ENCODE measurements at regions not wholly inside any gene's neighbourhood (a gene's known extent, or its start where the extent isn't known, plus 50 kb on each side); places are given as distances from the start of the nearest gene placed in this dataset.

- in situ Hi-C loops (cut with MboI; ENCODE audit: low pct_unique_long_range_greater_than_20kb, low sequenced_read_pairs) = no loop called here
- peak; percentile 55 for DNase-seq
Observed at GRCh38 chr13:20351281-20352022, 119.3 kb upstream of the GJB6 start.

- in situ Hi-C loops (cut with MboI; ENCODE audit: low pct_unique_long_range_greater_than_20kb, low sequenced_read_pairs) = no loop called here
- DNase-seq = no peak
Observed at GRCh38 chr13:20350819-20351218, 118.7 kb upstream of the GJB6 start.

DNA sequence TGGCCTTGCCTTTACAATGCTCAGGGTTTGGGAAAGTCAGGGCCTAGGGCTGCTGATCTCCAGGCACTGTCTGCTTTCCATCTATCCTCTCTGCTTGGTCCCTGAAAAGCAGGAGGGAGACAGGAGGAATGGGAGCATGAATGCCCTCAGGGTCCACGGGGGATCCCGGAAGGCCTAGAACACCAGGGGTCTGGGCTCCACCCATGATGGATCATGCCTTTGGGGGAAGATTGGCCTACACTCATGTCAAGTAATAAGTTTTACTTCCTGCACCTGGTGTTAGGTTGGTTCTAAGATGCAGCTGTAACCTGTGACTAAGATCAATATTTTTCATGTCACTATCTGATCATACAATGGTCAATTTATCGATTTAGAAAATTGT, 118.3 kb upstream of the GJB6 start:
- in situ Hi-C loops (cut with MboI; ENCODE audit: low pct_unique_long_range_greater_than_20kb, low sequenced_read_pairs) = no loop called here
- no peak for DNase-seq

GRCh38 chr13:20349564-20350381, 117.7 kb upstream of the GJB6 start:
- in situ Hi-C loops (cut with MboI; ENCODE audit: low pct_unique_long_range_greater_than_20kb, low sequenced_read_pairs) = no loop called here

DNA sequence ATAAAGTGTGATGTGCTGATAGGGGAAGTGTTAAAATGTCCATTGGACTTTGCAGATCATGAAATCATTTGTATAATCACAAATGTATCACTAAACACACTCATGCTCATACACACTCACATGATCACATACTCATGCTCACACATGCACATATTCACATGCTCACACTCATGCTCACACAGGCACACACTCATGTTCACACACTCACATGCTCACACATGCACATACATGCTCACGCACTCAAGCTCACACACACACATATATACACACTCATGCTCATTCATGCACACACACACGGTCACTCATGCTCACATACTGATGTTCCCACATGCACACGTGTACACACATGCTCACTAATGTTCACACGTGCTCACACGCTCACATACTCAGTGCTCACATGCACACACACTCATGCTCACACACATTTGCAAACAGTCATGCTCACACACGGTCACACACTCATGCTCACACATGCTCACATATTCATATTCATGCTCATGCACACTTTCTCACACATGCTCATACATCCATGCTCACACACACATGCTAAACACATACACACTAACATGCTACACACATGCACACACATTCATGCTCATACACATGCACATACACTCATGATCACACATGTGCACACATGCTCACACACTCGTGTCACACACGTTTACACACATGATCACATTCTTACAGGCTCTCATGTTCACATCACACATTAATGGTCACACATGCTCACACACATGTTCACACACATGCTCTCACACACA, 116.7 kb upstream of the GJB6 start:
- no peak for DNase-seq
- in situ Hi-C loops (cut with MboI; ENCODE audit: low pct_unique_long_range_greater_than_20kb, low sequenced_read_pairs) = no loop called here

More at GRCh38 chr13:20349564-20350381, 117.7 kb upstream of the GJB6 start:
- DNase-seq = no peak

DNA sequence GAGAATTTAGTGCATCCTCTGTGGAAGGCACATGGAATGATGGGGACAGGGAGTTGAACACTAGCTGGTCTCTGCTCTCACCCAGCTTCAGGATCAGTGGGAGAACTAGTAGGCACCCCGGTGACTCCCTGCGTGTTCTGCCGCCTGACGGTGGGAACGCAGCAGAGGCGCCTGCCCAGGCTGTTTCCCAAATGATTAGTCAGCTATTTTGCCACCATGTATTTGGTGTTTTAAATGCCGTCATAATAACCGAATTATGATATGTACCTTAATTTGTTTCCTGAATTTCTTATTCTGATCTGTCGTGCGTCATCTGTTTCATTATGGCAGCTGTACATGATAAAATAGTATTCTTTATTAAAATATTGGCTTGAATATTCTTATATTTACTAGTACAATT, 115.9 kb upstream of the GJB6 start:
- no peak for DNase-seq
- in situ Hi-C loops (cut with MboI; ENCODE audit: low pct_unique_long_range_greater_than_20kb, low sequenced_read_pairs) = no loop called here

GRCh38 chr13:20344836-20345490, 112.8 kb upstream of the GJB6 start:
- in situ Hi-C loops (cut with MboI; ENCODE audit: low pct_unique_long_range_greater_than_20kb, low sequenced_read_pairs) = no loop called here

DNA sequence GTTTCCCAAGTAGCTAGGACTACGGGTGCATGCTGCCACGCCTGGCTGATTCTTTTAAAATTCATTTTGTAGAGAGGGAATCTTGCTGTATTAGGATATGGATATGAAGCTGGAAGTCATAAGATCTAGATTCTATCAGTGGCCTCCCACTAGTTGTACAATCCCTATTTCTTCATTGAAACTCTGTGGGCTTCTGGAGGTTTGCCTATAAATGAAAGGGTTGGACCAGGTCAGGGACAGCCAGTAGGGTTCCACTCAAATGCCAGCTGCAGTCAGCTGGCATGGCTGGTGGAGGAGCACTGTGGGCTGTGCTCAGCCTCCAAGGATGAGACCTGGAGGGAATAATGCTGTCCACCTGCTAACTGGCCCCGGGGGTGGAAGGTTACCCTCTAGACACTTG, 110.2 kb upstream of the GJB6 start:
- in situ Hi-C loops (cut with MboI; ENCODE audit: low pct_unique_long_range_greater_than_20kb, low sequenced_read_pairs) = no loop called here
- DNase-seq = no peak

More at GRCh38 chr13:20344836-20345490, 112.8 kb upstream of the GJB6 start:
- DNase-seq = no peak

DNA sequence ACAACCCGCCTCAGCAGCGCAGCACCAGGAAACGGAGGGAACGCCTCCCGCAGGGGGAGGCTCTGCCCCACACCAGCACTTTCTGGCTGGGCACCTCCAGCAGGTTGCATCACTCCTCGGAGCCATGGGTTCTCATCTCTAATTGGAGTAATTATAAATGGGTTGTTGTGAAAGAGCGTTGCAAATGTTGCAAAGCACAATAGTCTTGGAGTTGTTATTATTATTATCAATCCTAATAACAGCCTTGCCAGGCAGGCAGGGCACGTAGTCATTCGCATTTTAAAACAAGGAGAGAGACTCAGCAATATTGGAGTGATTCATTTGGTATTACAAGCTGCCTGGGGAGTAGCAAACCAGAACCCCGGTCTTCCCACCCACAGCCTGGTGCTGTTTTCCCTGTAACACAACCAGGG, 108.6 kb upstream of the GJB6 start:
- in situ Hi-C loops (cut with MboI; ENCODE audit: low pct_unique_long_range_greater_than_20kb, low sequenced_read_pairs) = no loop called here
- DNase-seq = no peak

DNA sequence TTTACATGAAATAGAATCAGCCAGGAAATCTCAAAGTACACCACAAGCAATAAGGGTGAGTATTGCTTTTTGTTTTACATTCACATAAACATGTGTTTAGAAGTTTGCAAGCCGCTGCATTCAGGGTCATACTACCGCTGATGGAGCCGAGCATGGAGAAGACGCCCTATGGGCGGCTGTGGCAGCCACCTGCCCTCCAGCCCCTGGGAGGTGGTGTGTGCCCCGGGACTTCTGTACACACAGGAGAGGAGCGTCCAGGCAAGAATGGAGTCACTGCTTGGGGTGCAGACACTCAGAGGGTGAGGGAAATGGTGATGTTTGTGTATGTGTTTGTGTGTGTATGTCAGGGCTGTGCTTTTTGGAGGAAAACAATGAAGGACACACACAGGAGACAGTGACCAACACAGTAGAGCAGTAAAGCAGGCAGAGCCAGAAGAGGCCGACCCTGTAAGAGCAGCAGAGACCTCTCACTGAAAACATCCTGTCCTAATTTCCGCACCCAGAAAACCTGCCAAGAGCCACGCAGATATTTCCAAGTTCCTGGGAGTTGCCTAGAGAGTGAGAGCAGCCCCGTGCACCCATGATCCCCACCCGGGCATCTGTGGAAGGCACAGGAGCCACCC, 108.1 kb upstream of the GJB6 start:
- in situ Hi-C loops (cut with MboI; ENCODE audit: low pct_unique_long_range_greater_than_20kb, low sequenced_read_pairs) = no loop called here
- no peak for DNase-seq

- DNase-seq = no peak
- in situ Hi-C loops (cut with MboI; ENCODE audit: low pct_unique_long_range_greater_than_20kb, low sequenced_read_pairs) = no loop called here
Observed at GRCh38 chr13:20337884-20338551, 105.9 kb upstream of the GJB6 start.

DNA sequence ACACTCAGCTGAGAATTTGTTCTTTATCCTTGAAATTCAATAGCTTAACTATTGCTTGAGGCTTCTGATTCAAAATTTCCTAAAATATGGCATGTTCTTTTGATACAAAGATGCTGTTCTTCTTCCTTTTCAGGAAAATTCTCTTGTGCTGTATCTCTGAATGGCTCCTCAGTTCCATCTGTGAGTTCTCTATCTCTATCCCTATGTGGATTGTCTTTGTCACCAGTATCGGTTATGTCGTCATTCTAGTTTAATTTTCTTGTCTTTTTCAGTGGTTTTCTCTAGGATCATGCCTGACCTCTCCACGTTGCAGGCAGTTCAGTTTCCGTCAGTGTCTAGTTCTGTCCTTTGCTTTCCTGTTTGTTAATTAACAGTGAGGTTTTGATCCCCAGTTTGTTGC, 104.6 kb upstream of the GJB6 start:
- in situ Hi-C loops (cut with MboI; ENCODE audit: low pct_unique_long_range_greater_than_20kb, low sequenced_read_pairs) = no loop called here
- no peak for DNase-seq

DNA sequence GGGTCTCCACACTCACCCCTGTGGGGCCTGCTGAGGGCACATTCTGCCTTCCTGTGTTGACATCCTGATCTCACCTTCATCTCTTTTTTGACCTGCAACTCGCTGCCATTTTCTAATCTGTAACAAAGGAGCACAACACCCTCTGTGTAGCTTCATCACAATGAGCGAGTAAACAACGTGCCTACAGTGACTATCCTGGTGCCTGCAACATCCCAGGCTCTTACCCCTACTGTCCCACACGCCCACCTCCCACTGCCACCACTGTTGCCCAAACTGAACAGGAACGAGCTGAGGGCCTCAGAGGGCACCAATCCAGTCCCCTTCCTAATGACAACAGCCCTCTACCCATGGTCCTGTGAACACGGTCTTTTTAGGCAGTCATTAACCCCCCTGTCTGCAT, 102.2 kb upstream of the GJB6 start:
- in situ Hi-C loops (cut with MboI; ENCODE audit: low pct_unique_long_range_greater_than_20kb, low sequenced_read_pairs) = no loop called here
- no peak for DNase-seq

DNA sequence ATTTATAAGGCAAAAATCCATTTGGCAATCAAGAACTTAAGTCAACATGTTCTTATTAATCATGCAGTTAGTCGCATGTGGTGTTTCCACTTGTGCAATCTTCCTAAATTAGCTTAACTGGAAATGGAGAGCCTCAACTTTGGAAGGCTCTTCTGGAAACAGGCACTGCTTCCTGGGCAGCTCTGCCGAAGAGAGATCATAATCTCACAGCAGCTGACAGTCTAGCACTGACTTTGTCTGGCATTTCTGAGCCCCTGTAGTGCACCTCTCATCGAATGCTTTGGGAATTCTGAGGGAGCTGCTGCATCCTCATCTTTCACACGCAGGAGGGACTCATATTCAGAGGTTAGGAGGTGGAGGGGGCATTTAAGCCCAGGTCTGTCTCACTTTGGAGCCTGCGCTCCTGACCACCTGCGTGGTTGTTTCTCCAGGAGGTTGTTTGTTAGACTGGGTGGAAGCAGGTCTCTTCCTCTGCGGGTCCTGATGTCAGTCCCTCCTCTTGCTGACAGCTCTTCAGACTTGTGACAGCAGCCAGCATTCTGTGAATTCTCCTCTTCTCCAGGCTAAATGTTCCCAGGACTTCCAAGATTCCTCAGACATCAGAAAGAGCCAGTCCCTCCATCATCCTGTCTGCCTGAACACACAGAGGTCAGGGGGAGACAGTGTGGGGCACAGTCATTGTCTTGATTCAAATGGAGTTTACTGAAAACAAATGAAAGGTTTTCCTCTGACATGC, 100.4 kb upstream of the GJB6 start:
- in situ Hi-C loops (cut with MboI; ENCODE audit: low pct_unique_long_range_greater_than_20kb, low sequenced_read_pairs) = no loop called here

DNA sequence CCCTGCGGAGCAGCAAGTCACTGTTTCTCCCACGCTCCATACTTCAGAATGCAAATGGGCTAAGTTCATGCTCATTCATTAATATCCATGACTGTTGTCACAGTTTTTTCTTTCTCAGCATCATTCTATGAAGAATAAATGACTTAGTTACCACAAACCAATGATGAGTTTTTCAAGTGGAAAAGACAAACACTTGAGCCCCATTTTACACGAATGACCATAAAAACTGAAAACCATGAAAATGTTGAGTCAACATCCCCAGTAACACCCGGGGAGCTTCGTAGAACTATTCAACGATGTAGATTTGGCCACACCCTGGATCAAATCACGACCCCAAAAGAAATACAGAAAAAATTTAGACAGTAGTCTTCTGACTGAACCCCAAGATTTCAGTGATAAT, 99.8 kb upstream of the GJB6 start:
- in situ Hi-C loops (cut with MboI; ENCODE audit: low pct_unique_long_range_greater_than_20kb, low sequenced_read_pairs) = no loop called here
- no peak for DNase-seq

More for the DNA sequence above, 100.4 kb upstream of the GJB6 start:
- DNase-seq = no peak

DNA sequence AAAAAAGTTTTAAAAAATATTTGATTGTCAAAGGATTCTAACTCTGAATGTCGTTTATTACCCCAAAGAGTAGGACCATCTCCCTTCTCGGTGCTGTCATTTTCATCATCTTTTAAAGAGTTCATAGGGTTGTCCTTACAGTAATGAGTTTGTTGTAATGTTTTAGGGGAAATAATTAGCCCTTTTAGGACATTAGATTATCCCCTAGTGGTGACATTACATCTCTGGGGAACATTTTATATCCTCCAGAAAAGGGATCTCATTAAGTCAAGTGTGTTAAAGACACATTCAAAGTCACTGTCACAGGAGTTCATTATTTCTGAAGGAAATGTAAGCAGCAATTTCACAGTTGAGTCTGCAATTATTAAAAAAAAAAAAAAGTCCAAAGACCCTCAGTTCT, 99.3 kb upstream of the GJB6 start:
- DNase-seq = no peak
- in situ Hi-C loops (cut with MboI; ENCODE audit: low pct_unique_long_range_greater_than_20kb, low sequenced_read_pairs) = no loop called here

GRCh38 chr13:20326809-20327208, 94.7 kb upstream of the GJB6 start:
- in situ Hi-C loops (cut with MboI; ENCODE audit: low pct_unique_long_range_greater_than_20kb, low sequenced_read_pairs) = no loop called here
- DNase-seq = no peak

- in situ Hi-C loops (cut with MboI; ENCODE audit: low pct_unique_long_range_greater_than_20kb, low sequenced_read_pairs) = no loop called here
- DNase-seq = no peak
Observed at GRCh38 chr13:20326276-20326675, 94.2 kb upstream of the GJB6 start.

Data from KBM-7 (cell line).